ENCODE measurements at regions not wholly inside any gene's neighbourhood (a gene's known extent, or its start where the extent isn't known, plus 50 kb on each side); places are given as distances from the start of the nearest gene placed in this dataset.

GRCh38 chr14:76580399-76580798 lies 180.9 kb upstream of the VASH1 start:
- Histone ChIP-seq H2AFZ (ENCODE audit: insufficient read depth, low read depth, low read length, poor library complexity, severe bottlenecking) (no peak overlapping the region), H3K9ac (ENCODE audit: insufficient read depth, low read length, poor library complexity, severe bottlenecking) (no peak overlapping the region), H4K20me1 (ENCODE audit: insufficient read depth, low read length) (no peaks in the 10 kb centered on the region), H3K4me1 (ENCODE audit: control insufficient read depth in 1 of 2, insufficient read depth in 2 of 2, low read length in 2 of 2) (no peaks in the 10 kb centered on the region), H3K36me3 (replicated peaks in 1 of 2; ENCODE audit: control insufficient read depth in 1 of 2, insufficient read depth in 2 of 2, low read length in 2 of 2) (no peaks in the 10 kb centered on the region), H3K4me3 (replicated peaks in 1 of 3; ENCODE audit: low read depth in 2 of 3, low read length in 3 of 3) (no peak overlapping the region), H3K4me2 (replicated peaks; ENCODE audit: extremely low read depth, low read length, poor library complexity, severe bottlenecking) (no peak overlapping the region), H3K9me3 (replicated peaks in 1 of 2; ENCODE audit: control insufficient read depth in 1 of 2, insufficient read depth in 1 of 2, low read length in 2 of 2) (no peaks in the 10 kb centered on the region), H3K27me3 (ENCODE audit: control insufficient read depth in 2 of 2, insufficient read depth in 2 of 2, low read length in 2 of 2) (no peaks in the 10 kb centered on the region), H3K79me2 (ENCODE audit: insufficient read depth, low read length) (no peaks in the 10 kb centered on the region), H3K27ac (ENCODE audit: low read depth in 1 of 2, low read length in 2 of 2) (no peak overlapping the region)
- TF ChIP-seq CTCF (IDR thresholded peaks at IDR 0.05), result no peak
- H3K4me3 Mint-ChIP-seq, result no peak overlapping the region
- 86% methylated on average over 1 of the region's 2 CpGs for WGBS (ENCODE audit: insufficient coverage)
- H3K9me3 Mint-ChIP-seq, result peaks cover 0 to 4% (median 2%) of the 10 kb centered on the region in 7 donors
- H3K4me1 Mint-ChIP-seq, result no peaks in the 10 kb centered on the region
- no peak overlapping the region for H3K27ac Mint-ChIP-seq
- H3K27me3 Mint-ChIP-seq (ENCODE audit: low read depth in 3 of 3), result peaks cover 0 to 3% (median 3%) of the 10 kb centered on the region in 3 donors
- no peak for DNase-seq
- intact Hi-C loops (cut with micrococcal nuclease), result no loop called here
- no peaks in the 10 kb centered on the region for H3K36me3 Mint-ChIP-seq

GRCh38 chr14:76580967-76581366 lies 180.3 kb upstream of the VASH1 start:
- Histone ChIP-seq H3K27ac (ENCODE audit: low read depth in 1 of 2, low read length in 2 of 2) (no peak overlapping the region), H3K4me3 (replicated peaks in 1 of 3; ENCODE audit: low read depth in 2 of 3, low read length in 3 of 3) (no peak overlapping the region), H3K4me2 (replicated peaks; ENCODE audit: extremely low read depth, low read length, poor library complexity, severe bottlenecking) (no peak overlapping the region), H3K79me2 (ENCODE audit: insufficient read depth, low read length) (no peaks in the 10 kb centered on the region), H2AFZ (ENCODE audit: insufficient read depth, low read depth, low read length, poor library complexity, severe bottlenecking) (no peak overlapping the region), H4K20me1 (ENCODE audit: insufficient read depth, low read length) (no peaks in the 10 kb centered on the region), H3K36me3 (replicated peaks in 1 of 2; ENCODE audit: control insufficient read depth in 1 of 2, insufficient read depth in 2 of 2, low read length in 2 of 2) (no peaks in the 10 kb centered on the region), H3K4me1 (ENCODE audit: control insufficient read depth in 1 of 2, insufficient read depth in 2 of 2, low read length in 2 of 2) (no peaks in the 10 kb centered on the region), H3K9me3 (replicated peaks in 1 of 2; ENCODE audit: control insufficient read depth in 1 of 2, insufficient read depth in 1 of 2, low read length in 2 of 2) (no peaks in the 10 kb centered on the region), H3K27me3 (ENCODE audit: control insufficient read depth in 2 of 2, insufficient read depth in 2 of 2, low read length in 2 of 2) (no peaks in the 10 kb centered on the region), H3K9ac (ENCODE audit: insufficient read depth, low read length, poor library complexity, severe bottlenecking) (no peak overlapping the region)
- H3K27ac Mint-ChIP-seq, result no peak overlapping the region
- H3K4me3 Mint-ChIP-seq, result no peak overlapping the region
- H3K9me3 Mint-ChIP-seq, result peaks cover 0 to 4% (median 2%) of the 10 kb centered on the region in 7 donors
- intact Hi-C loops (cut with micrococcal nuclease), result no loop called here
- no peaks in the 10 kb centered on the region for H3K4me1 Mint-ChIP-seq
- peaks cover 0 to 3% (median 3%) of the 10 kb centered on the region in 3 donors for H3K27me3 Mint-ChIP-seq (ENCODE audit: low read depth in 3 of 3)
- no peak for TF ChIP-seq CTCF (IDR thresholded peaks at IDR 0.05)
- H3K36me3 Mint-ChIP-seq, result no peaks in the 10 kb centered on the region
- no CpG with 5 or more reads among the region's 1 CpG for WGBS (ENCODE audit: insufficient coverage)
- DNase-seq, result no peak
